ENCODE measurements at regions not wholly inside any gene's neighbourhood (a gene's known extent, or its start where the extent isn't known, plus 50 kb on each side); places are given as distances from the start of the nearest gene placed in this dataset.

DNA sequence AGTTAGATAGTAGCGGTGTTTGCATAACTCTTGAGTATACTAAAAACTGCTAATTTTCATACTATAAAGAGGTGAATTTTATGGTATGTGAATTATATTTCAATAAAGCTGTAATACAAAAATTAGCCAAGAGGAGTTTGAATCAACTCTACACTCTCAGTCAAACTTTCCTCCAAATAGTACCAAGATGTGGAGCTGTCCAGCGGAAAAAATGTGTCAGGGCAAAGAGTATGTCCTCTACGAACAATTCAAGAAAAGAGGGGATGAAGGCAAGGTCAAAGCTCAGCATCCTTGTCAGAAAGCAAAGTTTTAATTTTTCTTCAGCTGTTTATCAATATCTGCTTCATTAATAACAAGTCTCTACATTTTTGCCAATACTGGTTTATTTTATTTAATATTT is 51.8 kb upstream of the CDC14C start:
- TF ChIP-seq, protein P1, sequence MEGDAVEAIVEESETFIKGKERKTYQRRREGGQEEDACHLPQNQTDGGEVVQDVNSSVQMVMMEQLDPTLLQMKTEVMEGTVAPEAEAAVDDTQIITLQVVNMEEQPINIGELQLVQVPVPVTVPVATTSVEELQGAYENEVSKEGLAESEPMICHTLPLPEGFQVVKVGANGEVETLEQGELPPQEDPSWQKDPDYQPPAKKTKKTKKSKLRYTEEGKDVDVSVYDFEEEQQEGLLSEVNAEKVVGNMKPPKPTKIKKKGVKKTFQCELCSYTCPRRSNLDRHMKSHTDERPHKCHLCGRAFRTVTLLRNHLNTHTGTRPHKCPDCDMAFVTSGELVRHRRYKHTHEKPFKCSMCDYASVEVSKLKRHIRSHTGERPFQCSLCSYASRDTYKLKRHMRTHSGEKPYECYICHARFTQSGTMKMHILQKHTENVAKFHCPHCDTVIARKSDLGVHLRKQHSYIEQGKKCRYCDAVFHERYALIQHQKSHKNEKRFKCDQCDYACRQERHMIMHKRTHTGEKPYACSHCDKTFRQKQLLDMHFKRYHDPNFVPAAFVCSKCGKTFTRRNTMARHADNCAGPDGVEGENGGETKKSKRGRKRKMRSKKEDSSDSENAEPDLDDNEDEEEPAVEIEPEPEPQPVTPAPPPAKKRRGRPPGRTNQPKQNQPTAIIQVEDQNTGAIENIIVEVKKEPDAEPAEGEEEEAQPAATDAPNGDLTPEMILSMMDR (IDR thresholded peaks at IDR 0.05), result no peak
- TF ChIP-seq POLR2A (IDR thresholded peaks at IDR 0.05), result no peak
- intact Hi-C loops (cut with DNase I), result loop anchor here in 3 of 10 donors (10.0 kb wide), 1 partner anchor 448 kb away; no protein-coding TSS in a partner anchor
- H3K36me3 ChIP-seq, result no peaks in the 10 kb centered on the region
- no peaks in the 10 kb centered on the region for H3K4me1 ChIP-seq
- no peak for ATAC-seq
- H3K9me3 ChIP-seq, result no peaks in the 10 kb centered on the region
- WGBS, 4 donors, result 79 to 82% (median 81%) methylated on average over 3 of the region's 3 CpGs
- H3K27me3 ChIP-seq, result peaks cover 0 to 5% (median 0%) of the 10 kb centered on the region in 9 donors
- no peak for DNase-seq
- H3K27ac ChIP-seq, result no peak overlapping the region
- H3K4me3 ChIP-seq, result no peak overlapping the region
